ENCODE measurements at regions not wholly inside any gene's neighbourhood (a gene's known extent, or its start where the extent isn't known, plus 50 kb on each side); places are given as distances from the start of the nearest gene placed in this dataset.

DNA sequence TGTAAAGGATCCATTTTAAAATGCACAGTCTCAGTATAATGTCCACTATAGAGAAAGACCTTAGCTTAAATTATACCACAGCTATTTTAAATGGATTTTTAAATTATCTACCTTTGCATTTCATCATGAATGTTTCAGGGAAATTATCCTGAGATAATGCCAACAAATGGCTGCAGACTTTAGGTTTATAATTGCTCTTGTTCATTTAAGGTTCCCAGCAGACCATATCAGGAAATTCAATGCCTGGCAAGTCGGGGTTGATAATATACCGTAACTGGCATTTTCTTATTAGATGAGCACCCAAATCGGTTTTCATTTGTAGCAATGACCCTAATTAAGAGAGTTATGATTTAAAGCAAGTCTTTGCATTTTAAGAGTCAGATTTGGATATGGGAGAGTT lies 227.1 kb upstream of the ARRDC4 start:
- Histone ChIP-seq H4K20me1 (ENCODE audit: control insufficient read depth, extremely low read depth, insufficient read depth, low read length) (no peaks in the 10 kb centered on the region), H3K9ac (ENCODE audit: insufficient read depth, low read length) (no peak overlapping the region), H2AFZ (ENCODE audit: low read length) (no peak overlapping the region), H3K4me2 (ENCODE audit: extremely low read depth, insufficient read depth, low read length) (no peak overlapping the region), H3K27me3 (ENCODE audit: control insufficient read depth, insufficient read depth, low read length) (no peaks in the 10 kb centered on the region), H3K27ac (ENCODE audit: insufficient read depth, low read length) (no peak overlapping the region), H3K9me3 (ENCODE audit: control insufficient read depth, insufficient read depth, low read depth, low read length) (no peaks in the 10 kb centered on the region), H3K36me3 (ENCODE audit: control insufficient read depth, insufficient read depth, low read length) (no peaks in the 10 kb centered on the region), H3K4me1 (ENCODE audit: control insufficient read depth, extremely low read depth, insufficient read depth, low read length) (no peaks in the 10 kb centered on the region), H3K4me3 (replicated peaks in 1 of 4; ENCODE audit: control extremely low read depth in 1 of 4, insufficient read depth in 1 of 4, low read depth in 3 of 4, low read length in 4 of 4) (no peak overlapping the region), H3K79me2 (ENCODE audit: control insufficient read depth, insufficient read depth, low read length) (no peaks in the 10 kb centered on the region)
- DNase-seq (ENCODE audit: low read depth in 2 of 2) = no peak
- TF ChIP-seq CTCF (conservative IDR thresholded peaks at IDR 0.05 in 1 of 2, IDR thresholded peaks at IDR 0.05 in 1 of 2; ENCODE audit: low read depth in 1 of 2, low read length in 2 of 2) (no peak), EZH2 (IDR thresholded peaks at IDR 0.05; ENCODE audit: low read length, missing control alignments) (no peak)

GRCh38 chr15:97736748-97737147 lies 223.8 kb upstream of the ARRDC4 start:
- DNase-seq (ENCODE audit: low read depth in 2 of 2) = no peak
- H3K36me3 ChIP-seq (ENCODE audit: control insufficient read depth, insufficient read depth, low read length) = no peaks in the 10 kb centered on the region
- no peaks in the 10 kb centered on the region for H3K27me3 ChIP-seq (ENCODE audit: control insufficient read depth, insufficient read depth, low read length)
- H3K4me1 ChIP-seq (ENCODE audit: control insufficient read depth, extremely low read depth, insufficient read depth, low read length) = no peaks in the 10 kb centered on the region
- no peaks in the 10 kb centered on the region for H3K9me3 ChIP-seq (ENCODE audit: control insufficient read depth, insufficient read depth, low read depth, low read length)
- H4K20me1 ChIP-seq (ENCODE audit: control insufficient read depth, extremely low read depth, insufficient read depth, low read length) = no peaks in the 10 kb centered on the region
- TF ChIP-seq EZH2 (IDR thresholded peaks at IDR 0.05; ENCODE audit: low read length, missing control alignments) (no peak), CTCF (conservative IDR thresholded peaks at IDR 0.05 in 1 of 2, IDR thresholded peaks at IDR 0.05 in 1 of 2; ENCODE audit: low read depth in 1 of 2, low read length in 2 of 2) (no peak)
- no peak overlapping the region for H3K9ac ChIP-seq (ENCODE audit: insufficient read depth, low read length)
- no peak overlapping the region for H3K27ac ChIP-seq (ENCODE audit: insufficient read depth, low read length)
- no peak overlapping the region for H3K4me3 ChIP-seq (replicated peaks in 1 of 4; ENCODE audit: control extremely low read depth in 1 of 4, insufficient read depth in 1 of 4, low read depth in 3 of 4, low read length in 4 of 4)
- H3K4me2 ChIP-seq (ENCODE audit: extremely low read depth, insufficient read depth, low read length) = no peak overlapping the region
- no peaks in the 10 kb centered on the region for H3K79me2 ChIP-seq (ENCODE audit: control insufficient read depth, insufficient read depth, low read length)
- H2AFZ ChIP-seq (ENCODE audit: low read length) = no peak overlapping the region

- Histone ChIP-seq H3K27ac (ENCODE audit: insufficient read depth, low read length) (no peak overlapping the region), H3K27me3 (ENCODE audit: control insufficient read depth, insufficient read depth, low read length) (no peaks in the 10 kb centered on the region), H3K4me2 (ENCODE audit: extremely low read depth, insufficient read depth, low read length) (no peak overlapping the region), H3K36me3 (ENCODE audit: control insufficient read depth, insufficient read depth, low read length) (no peaks in the 10 kb centered on the region), H3K4me1 (ENCODE audit: control insufficient read depth, extremely low read depth, insufficient read depth, low read length) (no peaks in the 10 kb centered on the region), H2AFZ (ENCODE audit: low read length) (no peak overlapping the region), H3K9me3 (ENCODE audit: control insufficient read depth, insufficient read depth, low read depth, low read length) (no peaks in the 10 kb centered on the region), H3K9ac (ENCODE audit: insufficient read depth, low read length) (no peak overlapping the region), H3K4me3 (replicated peaks in 1 of 4; ENCODE audit: control extremely low read depth in 1 of 4, insufficient read depth in 1 of 4, low read depth in 3 of 4, low read length in 4 of 4) (no peak overlapping the region), H3K79me2 (ENCODE audit: control insufficient read depth, insufficient read depth, low read length) (no peaks in the 10 kb centered on the region), H4K20me1 (ENCODE audit: control insufficient read depth, extremely low read depth, insufficient read depth, low read length) (no peaks in the 10 kb centered on the region)
- peak in 1 of 2 donors; percentile 6 for DNase-seq (ENCODE audit: low read depth in 2 of 2)
- TF ChIP-seq CTCF (conservative IDR thresholded peaks at IDR 0.05 in 1 of 2, IDR thresholded peaks at IDR 0.05 in 1 of 2; ENCODE audit: low read depth in 1 of 2, low read length in 2 of 2) (peak in 1 of 2 donors; percentile 34), EZH2 (IDR thresholded peaks at IDR 0.05; ENCODE audit: low read length, missing control alignments) (no peak)
Measured at GRCh38 chr15:97745481-97746071, 214.9 kb upstream of the ARRDC4 start.

Data from fibroblast of lung (primary cell).